ENCODE measurements at regions not wholly inside any gene's neighbourhood (a gene's known extent, or its start where the extent isn't known, plus 50 kb on each side); places are given as distances from the start of the nearest gene placed in this dataset.
A peak's percentile ranks its signal among the peaks of the same experiment; 100 is the strongest.

DNA sequence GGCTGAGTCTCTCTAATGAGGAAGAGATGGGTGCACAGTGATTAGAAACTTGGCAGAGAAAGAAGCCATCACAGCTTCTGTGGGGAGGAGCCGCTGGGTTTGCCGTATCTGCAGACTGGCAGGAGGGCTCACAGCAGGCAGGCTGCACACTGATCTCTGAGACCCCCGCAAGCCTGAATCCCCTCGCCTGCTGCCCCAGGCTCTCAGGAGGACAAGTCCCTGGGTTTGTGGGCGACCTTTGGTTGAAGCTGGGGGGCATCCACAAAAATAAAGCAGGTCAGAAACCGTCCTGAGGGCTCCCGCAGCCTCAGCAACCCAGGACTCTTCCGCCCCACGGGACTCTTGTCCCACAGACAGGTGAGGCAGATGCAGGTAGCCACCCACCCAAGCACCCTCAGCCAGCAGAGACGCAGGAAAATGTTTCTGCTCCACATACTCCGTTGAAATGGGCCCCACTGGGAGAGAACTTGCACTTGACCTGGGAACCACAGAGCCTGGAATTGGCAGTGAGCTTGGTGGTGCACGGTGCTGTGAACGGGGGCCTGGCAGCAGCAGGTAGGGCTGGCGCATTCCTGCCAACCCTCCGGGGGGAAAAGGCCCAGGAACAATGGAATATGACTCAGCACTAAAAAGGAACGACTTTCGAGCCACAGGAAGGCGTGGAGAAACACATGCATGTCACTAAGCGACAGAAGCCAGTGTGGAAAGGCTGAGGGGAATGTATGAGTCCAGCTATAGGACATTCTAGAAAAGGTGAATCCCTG is 89.9 kb downstream of the YTHDF1 start:
- H3K4me3 ChIP-seq (ENCODE audit: severe bottlenecking), result no peak overlapping the region
- H3K4me1 ChIP-seq (ENCODE audit: insufficient read depth, poor library complexity, severe bottlenecking), result no peaks in the 10 kb centered on the region
- no peak; the same call in 2 of the 3 replicates for ATAC-seq (ENCODE audit: low read depth)
- peaks cover 61% of the 10 kb centered on the region for H3K27me3 ChIP-seq (ENCODE audit: insufficient read depth, poor library complexity, severe bottlenecking)
- TF ChIP-seq, protein P1, sequence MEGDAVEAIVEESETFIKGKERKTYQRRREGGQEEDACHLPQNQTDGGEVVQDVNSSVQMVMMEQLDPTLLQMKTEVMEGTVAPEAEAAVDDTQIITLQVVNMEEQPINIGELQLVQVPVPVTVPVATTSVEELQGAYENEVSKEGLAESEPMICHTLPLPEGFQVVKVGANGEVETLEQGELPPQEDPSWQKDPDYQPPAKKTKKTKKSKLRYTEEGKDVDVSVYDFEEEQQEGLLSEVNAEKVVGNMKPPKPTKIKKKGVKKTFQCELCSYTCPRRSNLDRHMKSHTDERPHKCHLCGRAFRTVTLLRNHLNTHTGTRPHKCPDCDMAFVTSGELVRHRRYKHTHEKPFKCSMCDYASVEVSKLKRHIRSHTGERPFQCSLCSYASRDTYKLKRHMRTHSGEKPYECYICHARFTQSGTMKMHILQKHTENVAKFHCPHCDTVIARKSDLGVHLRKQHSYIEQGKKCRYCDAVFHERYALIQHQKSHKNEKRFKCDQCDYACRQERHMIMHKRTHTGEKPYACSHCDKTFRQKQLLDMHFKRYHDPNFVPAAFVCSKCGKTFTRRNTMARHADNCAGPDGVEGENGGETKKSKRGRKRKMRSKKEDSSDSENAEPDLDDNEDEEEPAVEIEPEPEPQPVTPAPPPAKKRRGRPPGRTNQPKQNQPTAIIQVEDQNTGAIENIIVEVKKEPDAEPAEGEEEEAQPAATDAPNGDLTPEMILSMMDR (IDR thresholded peaks at IDR 0.05; ENCODE audit: poor library complexity, severe bottlenecking), result no peak
- H3K36me3 ChIP-seq (ENCODE audit: low read depth), result no peaks in the 10 kb centered on the region
- H3K9me3 ChIP-seq (ENCODE audit: severe bottlenecking), result no peaks in the 10 kb centered on the region
- H3K27ac ChIP-seq (ENCODE audit: poor library complexity, severe bottlenecking), result no peak overlapping the region
- peak; percentile 81 for DNase-seq (ENCODE audit: low spot score)

DNA sequence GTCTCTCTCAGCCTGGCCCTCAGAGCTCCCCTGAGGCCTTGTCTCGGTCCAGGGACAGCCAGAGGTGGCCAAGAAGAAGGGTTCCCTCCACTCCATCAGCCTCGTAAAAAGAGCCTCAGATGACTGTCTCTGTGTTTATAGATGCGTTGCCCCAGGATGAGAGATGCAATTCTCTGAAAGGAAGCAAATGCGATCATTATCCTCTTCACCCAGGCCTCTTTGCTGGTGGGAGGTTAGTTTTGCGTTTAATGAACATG is 90.4 kb downstream of the YTHDF1 start:
- no peak for DNase-seq (ENCODE audit: low spot score)
- no peak overlapping the region for H3K4me3 ChIP-seq (ENCODE audit: severe bottlenecking)
- H3K27ac ChIP-seq (ENCODE audit: poor library complexity, severe bottlenecking), result no peak overlapping the region
- no peaks in the 10 kb centered on the region for H3K36me3 ChIP-seq (ENCODE audit: low read depth)
- H3K9me3 ChIP-seq (ENCODE audit: severe bottlenecking), result no peaks in the 10 kb centered on the region
- no peaks in the 10 kb centered on the region for H3K4me1 ChIP-seq (ENCODE audit: insufficient read depth, poor library complexity, severe bottlenecking)
- peaks cover 59% of the 10 kb centered on the region for H3K27me3 ChIP-seq (ENCODE audit: insufficient read depth, poor library complexity, severe bottlenecking)
- no peak for ATAC-seq (ENCODE audit: low read depth)
- TF ChIP-seq, protein P1 (IDR thresholded peaks at IDR 0.05; ENCODE audit: poor library complexity, severe bottlenecking), result no peak

DNA sequence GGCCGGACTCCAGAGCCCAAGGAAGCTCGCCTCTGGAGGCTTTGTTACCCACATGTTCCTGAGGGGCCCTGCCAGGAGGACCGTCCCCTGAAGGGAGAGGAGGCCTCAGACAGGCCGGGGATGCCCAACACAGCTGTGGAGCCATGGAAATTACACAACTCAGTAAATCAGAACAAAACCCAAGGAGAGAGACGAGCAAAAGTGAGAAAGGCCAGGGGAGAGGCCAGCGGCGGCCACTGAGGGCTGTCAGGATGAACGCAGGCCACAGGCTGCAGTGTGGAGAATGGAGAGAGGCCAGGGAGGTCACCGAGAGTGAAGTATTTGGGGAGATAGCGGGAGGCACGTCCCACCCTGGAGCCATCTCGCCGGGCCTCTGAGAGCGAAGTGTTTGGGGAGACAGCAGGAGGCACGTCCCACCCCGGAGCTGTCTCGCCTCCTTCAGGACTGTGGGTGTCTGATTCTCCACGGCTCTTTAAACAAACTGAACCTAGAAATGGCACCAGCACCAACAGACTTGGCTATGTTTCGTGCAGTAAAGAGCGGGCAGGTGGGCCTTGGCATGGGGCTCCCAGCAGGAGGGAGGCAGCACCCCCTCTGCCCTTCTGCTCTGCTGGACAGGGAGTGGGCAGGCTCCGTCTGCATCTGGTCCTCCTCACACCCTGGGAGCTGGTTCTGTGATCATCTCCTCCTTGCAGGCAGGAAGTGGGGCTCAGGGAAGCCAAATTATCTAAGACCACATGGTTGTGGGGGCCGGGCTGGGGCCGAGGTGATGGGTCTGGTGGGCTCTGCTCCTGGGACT is 91.0 kb downstream of the YTHDF1 start:
- H3K4me1 ChIP-seq (ENCODE audit: insufficient read depth, poor library complexity, severe bottlenecking), result no peaks in the 10 kb centered on the region
- peaks cover 56% of the 10 kb centered on the region for H3K27me3 ChIP-seq (ENCODE audit: insufficient read depth, poor library complexity, severe bottlenecking)
- no peak overlapping the region for H3K27ac ChIP-seq (ENCODE audit: poor library complexity, severe bottlenecking)
- no peak overlapping the region for H3K4me3 ChIP-seq (ENCODE audit: severe bottlenecking)
- no peak; the same call in 2 of the 3 replicates for ATAC-seq (ENCODE audit: low read depth)
- peak; percentile 76 for DNase-seq (ENCODE audit: low spot score)
- H3K36me3 ChIP-seq (ENCODE audit: low read depth), result no peaks in the 10 kb centered on the region
- TF ChIP-seq, protein P1 (IDR thresholded peaks at IDR 0.05; ENCODE audit: poor library complexity, severe bottlenecking), result no peak
- no peaks in the 10 kb centered on the region for H3K9me3 ChIP-seq (ENCODE audit: severe bottlenecking)

DNA sequence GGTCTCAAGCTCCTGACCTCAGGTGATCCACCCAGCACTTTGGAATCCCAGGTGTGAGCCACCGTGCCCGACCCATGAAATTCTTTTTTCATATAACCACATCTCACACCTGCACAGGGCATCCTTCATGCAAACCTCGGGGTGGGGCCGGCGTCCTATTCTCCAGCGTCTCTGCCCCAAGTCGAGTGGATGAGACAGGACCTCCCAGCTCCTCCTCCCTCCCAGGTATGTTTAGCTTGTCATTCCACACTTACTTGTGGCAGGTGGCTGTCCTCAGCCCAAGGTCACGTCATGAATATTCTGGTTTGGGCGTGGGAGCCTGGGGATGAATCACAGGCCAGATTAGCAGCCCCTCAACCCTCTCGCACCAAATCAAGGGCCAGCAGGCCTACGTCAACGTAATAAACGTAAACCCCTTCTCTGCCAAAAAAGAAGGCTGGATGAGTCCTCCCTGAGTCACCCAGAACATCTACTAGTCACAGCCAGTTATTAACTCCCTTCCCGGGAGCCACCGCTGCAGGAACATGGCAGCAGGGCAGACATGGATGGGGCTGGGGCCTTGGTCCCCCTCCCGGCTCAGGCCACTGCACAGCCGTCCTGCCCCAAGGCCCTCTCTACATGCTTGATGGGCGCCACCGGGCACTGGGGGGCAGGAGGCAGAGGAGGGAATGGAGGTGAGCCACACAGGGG is 91.7 kb downstream of the YTHDF1 start:
- TF ChIP-seq, protein P1 (IDR thresholded peaks at IDR 0.05; ENCODE audit: poor library complexity, severe bottlenecking), result no peak
- Histone ChIP-seq H3K4me1 (ENCODE audit: insufficient read depth, poor library complexity, severe bottlenecking) (no peaks in the 10 kb centered on the region), H3K36me3 (ENCODE audit: low read depth) (no peaks in the 10 kb centered on the region), H3K4me3 (ENCODE audit: severe bottlenecking) (no peak overlapping the region), H3K27me3 (ENCODE audit: insufficient read depth, poor library complexity, severe bottlenecking) (peaks cover 48% of the 10 kb centered on the region), H3K27ac (ENCODE audit: poor library complexity, severe bottlenecking) (no peak overlapping the region), H3K9me3 (ENCODE audit: severe bottlenecking) (no peaks in the 10 kb centered on the region)
- peak; percentile 81 for DNase-seq (ENCODE audit: low spot score)
- ATAC-seq (ENCODE audit: low read depth), result peak; percentile 65
